ENCODE measurements at regions not wholly inside any gene's neighbourhood (a gene's known extent, or its start where the extent isn't known, plus 50 kb on each side); places are given as distances from the start of the nearest gene placed in this dataset.

- Histone ChIP-seq H3K27me3 (ENCODE audit: insufficient read depth, low read depth, low read length) (no peaks in the 10 kb centered on the region), H3K9me2 (ENCODE audit: insufficient read depth, low read length) (no peaks in the 10 kb centered on the region), H3K9ac (ENCODE audit: low read length) (no peak overlapping the region), H3F3A (ENCODE audit: insufficient read depth, low read length, poor library complexity, severe bottlenecking) (no peaks in the 10 kb centered on the region), H2AFZ (ENCODE audit: low read depth, low read length) (no peak overlapping the region), H3K9me3 (ENCODE audit: low read length) (no peaks in the 10 kb centered on the region), H3K27ac (ENCODE audit: low read length) (no peak overlapping the region), H3K79me2 (replicated peaks; ENCODE audit: insufficient read depth, low read length) (no peaks in the 10 kb centered on the region), H3K36me3 (ENCODE audit: insufficient read depth, low read length) (no peaks in the 10 kb centered on the region), H4K20me1 (ENCODE audit: insufficient read depth) (no peaks in the 10 kb centered on the region), H3K4me2 (ENCODE audit: low read length) (no peak overlapping the region), H3K4me3 (ENCODE audit: low read length) (no peak overlapping the region)
- TF ChIP-seq TAF1 (IDR thresholded peaks at IDR 0.05; ENCODE audit: low read depth) (no peak), MXI1 (conservative IDR thresholded peaks at IDR 0.05; ENCODE audit: poor library complexity, severe bottlenecking) (no peak), EP300 (conservative IDR thresholded peaks at IDR 0.05; ENCODE audit: poor library complexity, severe bottlenecking) (no peak), POLR2AphosphoS5 (IDR thresholded peaks at IDR 0.05) (no peak), CTCF (IDR thresholded peaks at IDR 0.05; ENCODE audit: poor library complexity, severe bottlenecking) (no peak), EZH2 (IDR thresholded peaks at IDR 0.05; ENCODE audit: borderline replicate concordance, insufficient read depth, low read length, poor library complexity, severe bottlenecking) (no peak), SMC3 (conservative IDR thresholded peaks at IDR 0.05; ENCODE audit: poor library complexity) (no peak), RAD21 (conservative IDR thresholded peaks at IDR 0.05) (no peak)
- TF ChIP-seq, protein P1, sequence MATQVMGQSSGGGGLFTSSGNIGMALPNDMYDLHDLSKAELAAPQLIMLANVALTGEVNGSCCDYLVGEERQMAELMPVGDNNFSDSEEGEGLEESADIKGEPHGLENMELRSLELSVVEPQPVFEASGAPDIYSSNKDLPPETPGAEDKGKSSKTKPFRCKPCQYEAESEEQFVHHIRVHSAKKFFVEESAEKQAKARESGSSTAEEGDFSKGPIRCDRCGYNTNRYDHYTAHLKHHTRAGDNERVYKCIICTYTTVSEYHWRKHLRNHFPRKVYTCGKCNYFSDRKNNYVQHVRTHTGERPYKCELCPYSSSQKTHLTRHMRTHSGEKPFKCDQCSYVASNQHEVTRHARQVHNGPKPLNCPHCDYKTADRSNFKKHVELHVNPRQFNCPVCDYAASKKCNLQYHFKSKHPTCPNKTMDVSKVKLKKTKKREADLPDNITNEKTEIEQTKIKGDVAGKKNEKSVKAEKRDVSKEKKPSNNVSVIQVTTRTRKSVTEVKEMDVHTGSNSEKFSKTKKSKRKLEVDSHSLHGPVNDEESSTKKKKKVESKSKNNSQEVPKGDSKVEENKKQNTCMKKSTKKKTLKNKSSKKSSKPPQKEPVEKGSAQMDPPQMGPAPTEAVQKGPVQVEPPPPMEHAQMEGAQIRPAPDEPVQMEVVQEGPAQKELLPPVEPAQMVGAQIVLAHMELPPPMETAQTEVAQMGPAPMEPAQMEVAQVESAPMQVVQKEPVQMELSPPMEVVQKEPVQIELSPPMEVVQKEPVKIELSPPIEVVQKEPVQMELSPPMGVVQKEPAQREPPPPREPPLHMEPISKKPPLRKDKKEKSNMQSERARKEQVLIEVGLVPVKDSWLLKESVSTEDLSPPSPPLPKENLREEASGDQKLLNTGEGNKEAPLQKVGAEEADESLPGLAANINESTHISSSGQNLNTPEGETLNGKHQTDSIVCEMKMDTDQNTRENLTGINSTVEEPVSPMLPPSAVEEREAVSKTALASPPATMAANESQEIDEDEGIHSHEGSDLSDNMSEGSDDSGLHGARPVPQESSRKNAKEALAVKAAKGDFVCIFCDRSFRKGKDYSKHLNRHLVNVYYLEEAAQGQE (IDR thresholded peaks at IDR 0.05; ENCODE audit: borderline replicate concordance): no peak
Observed at GRCh38 chr2:102888514-102888913, 126.7 kb downstream of the TMEM182 start.

GRCh38 chr2:102891296-102891695 is 129.5 kb downstream of the TMEM182 start:
- TF ChIP-seq SMC3 (conservative IDR thresholded peaks at IDR 0.05; ENCODE audit: poor library complexity) (no peak), RAD21 (conservative IDR thresholded peaks at IDR 0.05) (no peak), TAF1 (IDR thresholded peaks at IDR 0.05; ENCODE audit: low read depth) (no peak), EP300 (conservative IDR thresholded peaks at IDR 0.05; ENCODE audit: poor library complexity, severe bottlenecking) (no peak), CTCF (IDR thresholded peaks at IDR 0.05; ENCODE audit: poor library complexity, severe bottlenecking) (no peak), POLR2AphosphoS5 (IDR thresholded peaks at IDR 0.05) (no peak), MXI1 (conservative IDR thresholded peaks at IDR 0.05; ENCODE audit: poor library complexity, severe bottlenecking) (no peak), EZH2 (IDR thresholded peaks at IDR 0.05; ENCODE audit: borderline replicate concordance, insufficient read depth, low read length, poor library complexity, severe bottlenecking) (no peak)
- TF ChIP-seq, protein P1 (IDR thresholded peaks at IDR 0.05; ENCODE audit: borderline replicate concordance): no peak
- no peak overlapping the region for H2AFZ ChIP-seq (ENCODE audit: low read depth, low read length)

More at GRCh38 chr2:102891296-102891695, 129.5 kb downstream of the TMEM182 start:
- Histone ChIP-seq H3K9me2 (ENCODE audit: insufficient read depth, low read length) (no peaks in the 10 kb centered on the region), H3K27me3 (ENCODE audit: insufficient read depth, low read depth, low read length) (no peaks in the 10 kb centered on the region), H3F3A (ENCODE audit: insufficient read depth, low read length, poor library complexity, severe bottlenecking) (no peaks in the 10 kb centered on the region), H3K9ac (ENCODE audit: low read length) (no peak overlapping the region), H3K79me2 (replicated peaks; ENCODE audit: insufficient read depth, low read length) (no peaks in the 10 kb centered on the region), H4K20me1 (ENCODE audit: insufficient read depth) (no peaks in the 10 kb centered on the region), H3K27ac (ENCODE audit: low read length) (no peak overlapping the region), H3K9me3 (ENCODE audit: low read length) (no peaks in the 10 kb centered on the region), H3K36me3 (ENCODE audit: insufficient read depth, low read length) (no peaks in the 10 kb centered on the region), H3K4me2 (ENCODE audit: low read length) (no peak overlapping the region), H3K4me3 (ENCODE audit: low read length) (no peak overlapping the region)

All from neural cell (in vitro differentiated cells).